Uterus (tissue), 2 donors: ENCODE measurements at regions not wholly inside any gene's neighbourhood (a gene's known extent, or its start where the extent isn't known, plus 50 kb on each side); places are given as distances from the start of the nearest gene placed in this dataset.

Experiments
- POLR2A ChIP-seq, 2 donors: fragments of 450-650 bp; IDR thresholded peaks; one replicate each; pipeline ENCODE4 v1.6.1; 2016; ENCODE audit warnings: antibody characterized with exemption in 2 of 2, mild to moderate bottlenecking in 1 of 2, moderate library complexity in 1 of 2
- TF ChIP-seq, protein P1 (sequence below), 4 experiments: fragments of 200-600 bp in 2 of 4; fragments of 450-650 bp in 2 of 4; sonication (generic) in 2 of 4; IDR thresholded peaks; one replicate each; pipeline ENCODE4 v1.5.1; 2016 to 2019; ENCODE audit warnings: antibody characterized with exemption in 4 of 4, mild to moderate bottlenecking in 2 of 4, moderate library complexity in 1 of 4

DNA sequence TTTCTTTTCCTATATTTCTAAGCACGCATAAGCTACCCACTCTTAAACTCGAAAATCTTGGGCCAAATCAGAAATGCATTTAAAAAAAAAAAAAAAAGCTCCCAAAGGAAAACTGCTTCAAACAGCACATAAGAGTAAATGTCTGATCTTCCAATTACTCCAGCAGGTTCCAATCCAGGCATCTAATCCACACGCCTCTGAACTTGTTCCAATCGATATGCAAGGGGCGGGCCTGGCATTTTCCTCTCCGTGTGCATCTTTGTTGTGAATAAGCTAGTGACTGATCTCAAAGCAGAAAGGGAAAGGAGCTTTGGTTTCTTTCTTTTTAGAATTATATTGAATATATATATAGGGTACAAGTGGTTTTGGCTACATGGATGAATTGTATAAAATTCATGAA lies 365.5 kb downstream of the PRDM2 start:
- TF ChIP-seq, protein P1, sequence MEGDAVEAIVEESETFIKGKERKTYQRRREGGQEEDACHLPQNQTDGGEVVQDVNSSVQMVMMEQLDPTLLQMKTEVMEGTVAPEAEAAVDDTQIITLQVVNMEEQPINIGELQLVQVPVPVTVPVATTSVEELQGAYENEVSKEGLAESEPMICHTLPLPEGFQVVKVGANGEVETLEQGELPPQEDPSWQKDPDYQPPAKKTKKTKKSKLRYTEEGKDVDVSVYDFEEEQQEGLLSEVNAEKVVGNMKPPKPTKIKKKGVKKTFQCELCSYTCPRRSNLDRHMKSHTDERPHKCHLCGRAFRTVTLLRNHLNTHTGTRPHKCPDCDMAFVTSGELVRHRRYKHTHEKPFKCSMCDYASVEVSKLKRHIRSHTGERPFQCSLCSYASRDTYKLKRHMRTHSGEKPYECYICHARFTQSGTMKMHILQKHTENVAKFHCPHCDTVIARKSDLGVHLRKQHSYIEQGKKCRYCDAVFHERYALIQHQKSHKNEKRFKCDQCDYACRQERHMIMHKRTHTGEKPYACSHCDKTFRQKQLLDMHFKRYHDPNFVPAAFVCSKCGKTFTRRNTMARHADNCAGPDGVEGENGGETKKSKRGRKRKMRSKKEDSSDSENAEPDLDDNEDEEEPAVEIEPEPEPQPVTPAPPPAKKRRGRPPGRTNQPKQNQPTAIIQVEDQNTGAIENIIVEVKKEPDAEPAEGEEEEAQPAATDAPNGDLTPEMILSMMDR (IDR thresholded peaks at IDR 0.05), result no peak
- no peak for TF ChIP-seq POLR2A (IDR thresholded peaks at IDR 0.05)
